ENCODE measurements at regions not wholly inside any gene's neighbourhood (a gene's known extent, or its start where the extent isn't known, plus 50 kb on each side); places are given as distances from the start of the nearest gene placed in this dataset.

- TF ChIP-seq EZH2 (IDR thresholded peaks at IDR 0.05; ENCODE audit: insufficient read depth, poor library complexity, severe bottlenecking) (no peak), EZH2phosphoT487 (IDR thresholded peaks at IDR 0.05; ENCODE audit: insufficient read depth, low read depth) (no peak)
Observed at GRCh38 chr1:87208080-87208479, 120.6 kb upstream of the LMO4 start.

Measured in GM23248 (cell line).